ENCODE measurements at regions not wholly inside any gene's neighbourhood (a gene's known extent, or its start where the extent isn't known, plus 50 kb on each side); places are given as distances from the start of the nearest gene placed in this dataset.

- peaks cover 16% of the 10 kb centered on the region for H3K27me3 Mint-ChIP-seq (ENCODE audit: low read depth, poor library complexity)
- DNase-seq, result no peak
- no peak overlapping the region for H3K4me3 Mint-ChIP-seq
- no peak overlapping the region for H3K27ac Mint-ChIP-seq
- H3K36me3 Mint-ChIP-seq (ENCODE audit: low read depth), result no peaks in the 10 kb centered on the region
- H3K4me1 Mint-ChIP-seq, result peaks cover 6% of the 10 kb centered on the region
- no peaks in the 10 kb centered on the region for H3K9me3 Mint-ChIP-seq
- no peak for TF ChIP-seq CTCF (IDR thresholded peaks at IDR 0.05)
Measured at GRCh38 chr15:60250316-60250715, 147.5 kb downstream of the ANXA2 start.

DNA sequence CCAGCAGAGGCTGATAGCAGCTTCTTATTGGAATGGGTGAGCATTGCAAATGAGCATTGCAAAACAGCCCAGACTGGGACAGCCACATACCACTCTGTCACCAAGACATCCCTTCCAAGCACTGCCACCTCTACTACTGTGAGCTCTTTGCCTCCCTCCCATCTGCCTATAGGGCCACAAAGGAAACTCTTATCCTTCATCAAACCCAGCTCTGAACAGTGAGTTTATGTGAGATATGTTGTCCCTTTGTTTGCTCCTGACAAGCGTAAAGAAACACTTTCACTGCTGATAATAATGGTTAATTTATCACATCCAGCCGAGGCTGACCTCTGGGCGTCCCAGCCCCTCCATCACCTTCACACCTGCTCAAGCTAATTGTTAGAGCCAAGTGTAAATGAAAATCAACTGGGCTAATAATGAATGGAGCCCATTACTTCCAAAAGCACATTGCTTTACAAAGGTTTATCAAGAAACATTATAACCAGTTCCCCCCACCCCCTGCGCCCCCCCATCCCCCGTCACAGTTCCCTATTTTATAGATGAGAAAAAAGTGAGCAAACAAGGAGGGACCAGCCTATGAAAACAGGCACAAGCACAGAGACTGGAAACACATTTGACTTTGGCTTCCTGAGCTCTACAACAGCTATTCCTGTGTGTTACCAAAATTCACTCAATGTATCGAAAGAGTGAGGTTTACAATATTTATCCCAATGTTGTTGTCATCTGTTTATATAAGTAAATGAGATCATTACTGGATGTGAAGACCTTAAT, 146.3 kb downstream of the ANXA2 start:
- no peak for DNase-seq
- Mint-ChIP-seq H3K9me3 (no peaks in the 10 kb centered on the region), H3K27me3 (ENCODE audit: low read depth, poor library complexity) (peaks cover 16% of the 10 kb centered on the region), H3K27ac (no peak overlapping the region), H3K4me1 (peaks cover 6% of the 10 kb centered on the region), H3K36me3 (ENCODE audit: low read depth) (no peaks in the 10 kb centered on the region), H3K4me3 (no peak overlapping the region)
- no peak for TF ChIP-seq CTCF (IDR thresholded peaks at IDR 0.05)

- Mint-ChIP-seq H3K4me1 (peaks cover 21% of the 10 kb centered on the region), H3K9me3 (no peaks in the 10 kb centered on the region), H3K27ac (no peak overlapping the region), H3K4me3 (no peak overlapping the region), H3K27me3 (ENCODE audit: low read depth, poor library complexity) (peaks cover 25% of the 10 kb centered on the region), H3K36me3 (ENCODE audit: low read depth) (no peaks in the 10 kb centered on the region)
- DNase-seq, result no peak
- TF ChIP-seq CTCF (IDR thresholded peaks at IDR 0.05), result no peak
Measured at GRCh38 chr15:60254416-60254815, 143.4 kb downstream of the ANXA2 start.

GRCh38 chr15:60255390-60255789, 142.4 kb downstream of the ANXA2 start:
- Mint-ChIP-seq H3K4me3 (no peak overlapping the region), H3K9me3 (no peaks in the 10 kb centered on the region), H3K27ac (no peak overlapping the region), H3K27me3 (ENCODE audit: low read depth, poor library complexity) (peaks cover 25% of the 10 kb centered on the region), H3K36me3 (ENCODE audit: low read depth) (no peaks in the 10 kb centered on the region), H3K4me1 (peaks cover 21% of the 10 kb centered on the region)
- DNase-seq, result no peak
- no peak for TF ChIP-seq CTCF (IDR thresholded peaks at IDR 0.05)

DNA sequence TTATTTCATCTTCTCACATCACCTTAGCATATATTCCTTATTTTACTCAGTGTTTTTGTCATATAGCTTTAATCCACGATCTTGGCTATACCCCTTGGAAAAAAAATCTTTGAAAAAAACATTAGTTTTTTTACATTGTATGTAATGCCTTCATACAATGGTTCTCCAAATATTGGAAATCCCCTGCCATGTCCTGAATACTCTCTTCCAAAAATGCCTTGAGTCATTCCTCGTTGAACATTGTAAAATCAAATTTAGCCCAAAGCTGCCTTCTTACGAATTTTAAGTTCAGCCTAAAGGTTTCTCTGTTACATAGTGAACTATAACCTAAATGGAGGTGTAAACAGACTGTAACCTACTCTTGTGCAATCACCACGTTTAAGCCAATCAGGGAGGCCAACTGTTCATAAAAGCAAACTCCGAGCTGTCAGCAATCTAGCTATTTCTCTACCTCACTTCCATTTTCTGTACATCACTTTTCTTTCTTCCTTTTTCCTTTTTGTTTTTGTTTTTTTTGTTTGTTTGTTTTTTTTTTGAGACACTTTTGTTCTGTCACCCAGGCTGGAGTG, 140.1 kb downstream of the ANXA2 start:
- H3K27me3 Mint-ChIP-seq (ENCODE audit: low read depth, poor library complexity), result peaks cover 15% of the 10 kb centered on the region
- H3K36me3 Mint-ChIP-seq (ENCODE audit: low read depth), result no peaks in the 10 kb centered on the region
- H3K27ac Mint-ChIP-seq, result no peak overlapping the region
- TF ChIP-seq CTCF (IDR thresholded peaks at IDR 0.05), result no peak
- H3K4me3 Mint-ChIP-seq, result no peak overlapping the region
- H3K9me3 Mint-ChIP-seq, result no peaks in the 10 kb centered on the region
- peaks cover 15% of the 10 kb centered on the region for H3K4me1 Mint-ChIP-seq
- DNase-seq, result no peak

DNA sequence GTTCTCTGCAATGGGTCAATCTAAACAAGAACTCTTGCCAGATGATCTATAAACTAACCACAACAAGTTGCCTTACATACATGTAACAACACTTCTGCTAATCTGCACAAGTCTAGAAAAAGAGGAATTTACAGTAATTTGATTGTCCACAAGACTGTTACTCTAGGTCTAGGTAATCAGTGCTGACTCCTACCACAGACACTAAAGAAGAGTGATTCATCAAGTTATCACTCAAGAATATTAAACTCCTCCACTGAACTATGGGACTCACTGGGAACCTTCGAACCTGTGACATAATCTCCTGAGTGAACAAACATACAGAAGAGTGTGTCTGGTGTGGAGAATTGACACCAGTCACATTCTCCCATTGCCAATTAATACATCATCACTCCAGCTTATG, 138.3 kb downstream of the ANXA2 start:
- Mint-ChIP-seq H3K4me3 (no peak overlapping the region), H3K4me1 (peaks cover 15% of the 10 kb centered on the region), H3K27ac (no peak overlapping the region), H3K36me3 (ENCODE audit: low read depth) (no peaks in the 10 kb centered on the region), H3K9me3 (no peaks in the 10 kb centered on the region), H3K27me3 (ENCODE audit: low read depth, poor library complexity) (peaks cover 12% of the 10 kb centered on the region)
- no peak for DNase-seq
- TF ChIP-seq CTCF (IDR thresholded peaks at IDR 0.05), result no peak
